Dedifferentiated amniotic fluid mesenchymal stem cell (primary cell): ENCODE measurements at regions not wholly inside any gene's neighbourhood (a gene's known extent, or its start where the extent isn't known, plus 50 kb on each side); places are given as distances from the start of the nearest gene placed in this dataset.

Source experiments
- DNase-seq: peaks from one replicate; pipeline ENCODE4 v3.0.0-alpha.2; 2016; ENCODE audit errors: extremely low spot score

DNA sequence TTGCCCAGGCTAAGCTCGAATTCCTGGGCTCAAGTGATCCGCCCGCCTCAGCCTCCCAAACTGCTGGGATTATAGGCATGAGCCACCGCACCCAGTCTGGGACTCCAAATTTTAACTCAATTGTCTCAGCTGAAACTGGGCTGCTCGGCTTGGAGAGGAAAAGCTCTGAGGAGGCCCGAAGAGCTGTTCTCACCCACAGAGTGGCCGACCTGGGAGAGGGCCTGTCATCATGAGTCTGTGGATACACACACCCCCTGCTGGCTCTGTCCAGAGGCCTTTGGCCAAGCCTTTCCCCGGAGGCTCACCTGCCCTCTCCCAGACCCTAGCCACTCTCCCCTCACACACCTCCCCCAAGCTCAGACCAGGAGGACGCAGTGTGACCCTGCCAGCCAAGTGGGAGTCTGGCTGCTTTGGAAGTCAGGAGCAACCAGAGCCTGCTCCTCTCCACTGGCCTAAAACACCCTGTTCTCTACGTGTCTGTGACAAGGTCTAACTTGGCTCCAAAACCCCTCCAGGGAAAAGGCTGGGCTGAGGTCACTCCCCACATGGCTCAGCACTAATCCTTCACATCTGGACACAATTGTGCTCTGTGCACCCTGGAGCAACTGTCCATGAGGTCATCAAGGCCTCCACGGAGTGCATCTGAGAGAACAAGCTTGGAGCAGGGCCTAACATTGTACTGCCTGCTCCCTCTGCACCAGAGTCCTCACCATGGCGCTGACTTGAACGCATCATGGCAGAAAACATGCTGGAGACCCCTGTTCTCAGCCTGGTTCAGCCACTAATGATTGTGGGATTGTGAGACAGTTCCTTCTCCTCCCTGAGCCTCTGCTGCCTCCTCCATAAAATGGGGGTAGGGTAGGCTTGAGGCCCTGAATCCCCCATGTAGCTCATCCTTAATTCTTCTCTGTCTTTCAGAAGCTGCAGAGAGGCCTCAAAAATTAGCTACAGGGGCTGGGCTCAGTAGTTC, 49.9 kb upstream of the RAB6C start:
- peak; percentile 49 for DNase-seq
